CD4-positive, alpha-beta T cell treated with Interleukin-1 beta for 1 hour (primary cell): ENCODE measurements at regions not wholly inside any gene's neighbourhood (a gene's known extent, or its start where the extent isn't known, plus 50 kb on each side); places are given as distances from the start of the nearest gene placed in this dataset.
"Not testable (repeated sequence)": the region's sequence is repeated elsewhere in the genome, so short reads cannot be mapped to it uniquely, and the experiment has no call there.

Experiments
- DNase-seq, 2 donors: peaks; one replicate each; pipeline ENCODE4 v3.0.0-alpha.2; 2020 to 2022

DNA sequence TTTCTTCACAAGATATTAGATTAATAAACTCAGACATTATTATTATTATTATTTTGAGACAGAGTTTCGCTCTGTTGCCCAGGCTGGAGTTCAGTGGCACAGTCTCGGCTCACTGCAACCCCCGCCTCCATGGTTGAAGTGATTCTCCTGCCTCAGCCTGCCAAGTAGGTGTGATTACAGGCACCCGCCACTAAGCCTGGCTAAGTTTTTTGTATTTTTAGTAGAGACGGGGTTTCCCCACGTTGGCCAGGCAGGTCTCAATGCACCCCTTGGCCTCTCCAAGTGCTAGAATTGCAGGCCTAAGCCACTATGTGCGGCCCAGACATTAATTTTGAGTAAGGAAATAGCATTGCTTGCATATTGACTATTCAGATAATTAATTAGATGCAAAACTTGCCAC is 554.9 kb upstream of the LRFN5 start:
- no peak for DNase-seq

- no peak for DNase-seq
These were observed 558.9 kb upstream of the LRFN5 start for GRCh38 chr14:41047763-41048162.

DNA sequence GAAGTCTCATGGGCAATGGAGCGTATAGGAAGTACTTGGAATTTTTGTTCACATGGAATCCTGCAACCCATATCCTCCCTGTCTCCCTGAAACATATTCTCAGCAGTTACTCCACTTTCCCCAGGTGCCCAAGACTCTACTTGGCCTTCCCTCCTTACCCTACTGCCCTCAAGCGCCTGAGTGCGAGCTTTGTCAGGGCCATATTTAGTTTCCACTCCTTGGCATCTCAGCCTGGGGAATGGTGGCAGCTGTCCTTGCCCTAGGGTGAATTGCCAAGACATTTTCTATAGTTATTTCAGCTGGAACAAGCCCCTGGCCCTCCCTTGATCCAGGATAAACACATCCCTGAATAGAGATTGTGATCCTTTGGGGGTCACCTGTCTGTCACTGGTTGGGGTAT is 569.3 kb upstream of the LRFN5 start:
- DNase-seq: no peak

- DNase-seq: no peak
These were observed 571.7 kb upstream of the LRFN5 start for GRCh38 chr14:41034969-41035368.

GRCh38 chr14:41022932-41023331 is 583.7 kb upstream of the LRFN5 start:
- DNase-seq: no peak

GRCh38 chr14:41016213-41016612 is 590.5 kb upstream of the LRFN5 start:
- no peak for DNase-seq

DNA sequence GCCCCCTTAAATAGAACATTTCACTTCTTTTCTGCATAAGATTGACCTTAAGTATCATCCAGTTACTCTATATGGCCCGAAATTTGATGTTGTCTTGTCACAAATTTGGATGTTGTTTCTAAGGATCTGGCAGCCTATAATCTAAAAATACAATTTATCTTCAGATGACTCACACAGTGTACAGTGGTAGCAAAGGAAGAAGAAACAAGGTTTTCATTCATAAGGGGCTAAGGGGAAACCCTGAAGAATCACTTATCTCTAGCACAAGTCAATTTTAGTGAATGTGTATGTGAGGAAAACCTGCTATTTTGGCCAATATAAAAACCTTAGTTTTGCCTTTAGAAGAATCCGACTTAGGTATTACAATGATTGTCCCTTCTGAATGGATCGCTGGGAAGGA is 606.3 kb upstream of the LRFN5 start:
- DNase-seq: no peak

DNA sequence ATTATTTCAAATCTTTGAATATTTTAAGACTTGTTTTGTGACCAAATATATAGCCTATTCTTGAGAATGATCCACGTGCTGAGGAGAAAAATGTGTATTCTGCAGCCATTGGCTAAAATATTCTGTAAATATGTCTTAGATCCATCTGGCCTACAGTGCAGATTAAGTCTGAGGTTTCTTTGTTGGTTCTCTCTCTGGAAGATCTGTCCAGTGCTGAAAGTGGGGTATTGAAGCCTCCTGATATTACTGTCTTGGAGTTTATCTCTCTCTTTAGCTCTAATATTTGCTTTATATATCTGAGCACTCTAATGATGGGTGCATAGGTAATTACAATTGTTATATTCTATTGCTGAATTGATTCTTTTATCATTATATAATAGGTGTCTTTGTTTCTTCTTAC is 617.4 kb upstream of the LRFN5 start:
- DNase-seq: no peak

GRCh38 chr14:40987481-40987880 is 619.2 kb upstream of the LRFN5 start:
- DNase-seq: no peak

GRCh38 chr14:40986655-40987054 is 620.0 kb upstream of the LRFN5 start:
- DNase-seq: no peak

DNA sequence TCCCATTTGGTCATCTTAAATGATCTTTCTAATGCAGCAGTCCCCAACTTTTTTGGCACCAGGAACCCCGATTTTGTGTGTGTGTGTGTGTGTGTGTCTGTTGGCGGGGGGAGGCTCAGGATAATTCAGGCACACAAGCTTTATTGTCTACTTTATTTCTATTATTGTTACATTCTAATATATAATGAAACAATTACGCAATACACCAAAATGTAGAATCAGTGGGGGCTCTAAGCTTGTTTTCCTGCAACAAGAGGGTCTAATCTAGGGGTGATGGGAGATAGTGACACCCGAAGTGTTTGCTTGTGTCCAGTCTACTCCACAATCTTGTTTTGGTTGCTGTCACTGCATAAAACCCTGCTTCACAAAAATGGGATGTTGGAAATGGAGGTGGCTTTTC is 621.1 kb upstream of the LRFN5 start:
- DNase-seq: no peak

- DNase-seq: no peak
These were observed 623.1 kb upstream of the LRFN5 start for GRCh38 chr14:40983604-40984003.

- no peak for DNase-seq
These were observed 625.4 kb upstream of the LRFN5 start for GRCh38 chr14:40981247-40981646.

- DNase-seq: not testable (repeated sequence)
These were observed 646.4 kb upstream of the LRFN5 start for GRCh38 chr14:40960257-40960656.

GRCh38 chr14:40955131-40955505 is 651.6 kb upstream of the LRFN5 start:
- DNase-seq: no peak

DNA sequence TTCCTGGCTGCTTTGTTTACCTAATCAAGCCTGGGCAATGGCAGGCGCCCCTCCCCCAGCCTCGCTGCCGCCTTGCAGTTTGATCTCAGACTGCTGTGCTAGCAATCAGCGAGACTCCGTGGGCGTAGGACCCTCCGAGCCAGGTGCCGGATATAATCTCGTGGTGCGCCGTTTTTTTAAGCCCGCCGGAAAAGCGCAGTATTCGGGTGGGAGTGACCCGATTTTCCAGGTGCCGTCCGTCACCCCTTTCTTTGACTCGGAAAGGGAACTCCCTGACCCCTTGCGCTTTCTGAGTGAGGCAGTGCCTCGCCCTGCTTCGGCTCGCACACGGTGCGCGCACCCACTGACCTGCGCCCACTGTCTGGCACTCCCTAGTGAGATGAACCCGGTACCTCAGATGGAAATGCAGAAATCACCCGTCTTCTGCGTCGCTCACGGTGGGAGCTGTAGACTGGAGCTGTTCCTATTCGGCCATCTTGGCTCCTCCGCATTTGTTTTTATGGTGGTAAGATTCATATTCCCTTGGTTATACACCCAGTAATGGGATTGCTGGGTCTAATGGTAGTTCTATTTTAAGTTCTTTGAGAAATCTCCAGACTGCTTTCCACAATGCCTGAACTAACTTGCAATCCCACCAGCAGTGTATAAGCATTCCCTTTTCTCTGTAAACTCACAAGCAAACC is 652.1 kb upstream of the LRFN5 start:
- DNase-seq: not testable (repeated sequence)

- DNase-seq: no peak
These were observed 662.2 kb upstream of the LRFN5 start for GRCh38 chr14:40944521-40944920.

DNA sequence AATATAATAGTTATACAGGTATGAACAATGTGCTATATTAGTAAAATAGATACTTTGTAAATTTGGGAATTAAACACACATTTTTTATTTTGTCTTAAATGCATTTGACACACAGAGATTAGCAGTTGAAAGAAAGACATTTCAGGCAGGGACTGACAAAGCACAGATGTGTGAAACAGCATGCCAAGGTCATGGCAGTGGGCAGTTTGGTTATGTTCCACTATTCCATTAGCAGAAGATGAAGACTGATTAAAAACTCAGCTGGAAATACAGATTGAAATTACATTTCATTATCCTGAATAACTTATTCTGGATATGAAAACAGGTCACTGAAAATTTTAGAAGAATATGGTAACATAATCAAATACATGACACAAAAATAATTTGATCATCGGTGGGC is 669.8 kb upstream of the LRFN5 start:
- DNase-seq: no peak

GRCh38 chr14:40920380-40920779 is 686.3 kb upstream of the LRFN5 start:
- no peak for DNase-seq

- DNase-seq: no peak
These were observed 695.5 kb upstream of the LRFN5 start for GRCh38 chr14:40911141-40911540.

DNA sequence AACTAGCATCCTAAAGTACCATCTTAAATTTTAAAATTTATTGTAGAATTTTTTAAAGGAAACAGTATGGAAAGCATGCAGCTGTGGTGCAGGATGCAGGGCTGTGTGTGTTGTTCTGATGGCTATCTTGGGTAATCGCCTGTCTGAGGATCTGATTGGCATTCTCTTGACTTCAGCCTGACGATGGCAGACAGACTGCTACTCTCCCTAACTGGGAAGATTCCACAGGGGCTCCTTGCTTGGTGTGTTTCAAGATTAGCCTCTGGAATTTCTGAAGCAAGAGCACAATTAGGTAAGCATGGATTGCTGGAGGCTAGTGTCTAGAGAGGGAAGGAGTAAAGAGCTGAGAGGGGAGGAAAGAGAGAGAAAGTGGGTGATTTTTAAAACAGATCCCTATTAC is 696.8 kb upstream of the LRFN5 start:
- DNase-seq: no peak

GRCh38 chr14:40903709-40904108 is 703.0 kb upstream of the LRFN5 start:
- no peak for DNase-seq

- DNase-seq: no peak
These were observed 707.2 kb upstream of the LRFN5 start for GRCh38 chr14:40899435-40899834.

DNA sequence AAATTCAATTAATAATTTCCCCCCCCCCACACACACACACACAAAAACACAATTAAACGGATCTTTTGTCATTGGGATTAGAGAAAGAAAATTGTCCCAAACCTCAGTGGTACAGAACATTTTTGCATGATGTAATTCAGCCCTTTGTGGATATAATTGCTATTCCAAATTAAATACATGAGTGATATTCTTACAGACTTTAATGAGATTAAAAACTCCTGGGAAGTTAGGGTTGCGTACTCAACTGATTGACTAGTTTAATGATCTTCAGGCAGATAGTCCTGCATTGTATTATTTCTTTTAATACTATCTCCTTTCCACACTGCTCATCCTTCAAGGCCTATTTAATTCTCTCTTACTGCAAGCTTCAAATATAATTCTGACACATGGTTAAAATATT is 711.8 kb upstream of the LRFN5 start:
- DNase-seq: no peak

DNA sequence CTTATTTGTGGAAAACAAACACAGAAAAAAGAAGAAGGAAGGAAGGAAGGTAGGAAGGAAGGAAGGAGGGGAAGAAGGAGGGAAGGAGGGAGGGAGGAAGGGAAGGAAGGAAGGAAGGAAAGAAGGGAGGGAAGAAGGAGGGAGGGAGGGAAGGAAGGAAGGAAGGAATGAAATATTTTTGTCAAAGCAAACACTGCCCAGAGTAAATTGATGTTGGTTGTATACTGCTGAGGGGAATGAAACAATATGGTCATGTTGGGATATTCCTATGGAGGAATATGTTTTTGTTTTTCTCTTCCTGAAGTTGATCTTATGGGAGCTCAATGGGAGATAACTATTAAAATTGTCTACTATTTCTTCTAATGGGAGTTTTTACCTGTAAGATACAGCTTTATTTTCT is 717.5 kb upstream of the LRFN5 start:
- no peak for DNase-seq

DNA sequence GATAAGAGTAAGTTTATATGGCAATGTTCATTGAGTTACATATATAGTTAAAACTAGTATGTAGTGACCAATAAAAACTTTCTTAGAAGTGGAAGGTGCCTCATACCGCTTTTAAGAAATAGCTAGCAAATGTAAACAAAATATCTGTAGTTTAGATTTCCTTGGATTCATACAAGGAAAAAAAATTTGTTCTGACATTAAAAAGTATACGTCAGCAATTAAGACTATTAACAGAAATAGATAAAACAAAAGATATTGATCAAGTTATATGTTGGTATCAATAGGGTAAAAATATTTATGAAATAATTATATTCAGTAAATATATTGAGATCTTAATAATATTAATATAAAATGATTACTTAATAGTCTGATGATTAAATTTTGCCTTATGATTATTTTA is 718.8 kb upstream of the LRFN5 start:
- DNase-seq: no peak
